ENCODE measurements at regions not wholly inside any gene's neighbourhood (a gene's known extent, or its start where the extent isn't known, plus 50 kb on each side); places are given as distances from the start of the nearest gene placed in this dataset.

- DNase-seq = no peak
These were observed 104.2 kb upstream of the HSD17B12 start for GRCh38 chr11:43576320-43576802.

- no peak for DNase-seq
These were observed 103.6 kb upstream of the HSD17B12 start for GRCh38 chr11:43576803-43577521.

DNA sequence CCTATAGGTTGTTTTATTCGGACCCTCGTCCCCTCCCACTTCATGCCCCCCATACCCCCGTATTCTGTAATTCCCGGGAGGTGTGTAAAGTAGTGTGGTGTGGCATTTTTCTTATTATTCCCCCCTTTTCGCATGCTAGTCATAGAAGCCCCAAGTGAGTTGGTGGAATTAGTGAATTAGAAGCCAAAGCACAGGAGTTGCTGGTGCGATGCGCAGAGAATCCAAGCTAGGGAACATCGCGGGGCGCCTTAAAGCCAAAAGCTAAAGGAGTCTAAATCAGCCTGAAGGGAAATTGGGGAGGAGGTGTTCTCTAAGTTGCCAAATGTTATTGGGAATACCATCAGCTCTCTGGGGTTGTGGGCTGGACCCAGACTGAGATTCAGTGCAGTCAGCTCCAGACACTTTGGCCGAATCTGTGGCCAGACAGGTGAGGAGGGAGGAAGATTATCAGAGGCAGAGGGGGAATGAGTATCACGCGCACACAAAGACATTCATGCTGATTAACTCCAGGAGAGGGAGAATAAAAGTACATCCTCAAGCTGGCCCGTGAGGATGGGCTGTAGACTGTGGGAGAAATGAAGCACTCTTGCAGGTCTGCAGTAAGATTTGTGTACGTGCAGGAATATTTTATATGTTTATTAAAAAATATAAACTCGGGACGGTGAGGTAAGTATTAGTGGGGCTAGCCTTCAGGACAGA is 102.8 kb upstream of the HSD17B12 start:
- no peak for DNase-seq

GRCh38 chr11:43578346-43579170 is 102.0 kb upstream of the HSD17B12 start:
- no peak for DNase-seq

DNA sequence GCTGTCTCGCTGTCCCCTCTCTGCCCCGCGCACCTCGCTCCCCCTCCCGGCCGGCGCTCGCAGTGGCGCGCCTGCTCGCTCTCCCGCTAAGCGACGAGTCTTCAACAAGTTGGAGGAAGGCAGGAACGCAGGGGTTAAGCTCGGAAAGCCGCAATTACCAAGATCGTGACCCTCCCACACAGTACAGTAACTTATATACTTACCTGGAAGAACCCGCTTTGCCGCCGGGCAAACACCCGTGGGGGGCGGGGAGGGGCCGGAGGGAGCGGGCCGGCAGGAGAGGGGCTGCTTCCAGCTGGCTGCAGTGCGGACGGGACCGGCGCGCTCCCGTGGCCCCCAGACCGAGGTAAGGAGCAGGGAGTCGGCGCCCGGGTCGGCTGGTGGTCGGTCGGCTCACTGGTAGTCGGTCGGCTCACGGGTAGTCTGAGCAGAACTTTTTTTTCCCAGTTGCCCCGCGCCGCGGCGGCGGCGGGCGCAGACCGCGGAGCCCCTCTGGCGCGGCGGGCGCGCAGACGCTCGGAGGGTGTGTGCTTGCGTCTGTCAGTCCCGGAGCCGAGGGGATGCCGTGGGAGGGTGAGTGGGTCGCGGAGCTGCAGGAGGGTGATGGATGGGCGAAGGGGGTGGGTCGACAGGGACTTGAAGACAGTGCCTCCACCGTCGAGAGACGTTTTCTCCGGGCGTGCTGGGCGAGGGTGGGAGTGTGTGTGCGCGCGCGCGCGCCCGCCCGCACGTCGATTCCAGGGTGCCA is 101.2 kb upstream of the HSD17B12 start:
- peak; percentile 60 for DNase-seq

DNA sequence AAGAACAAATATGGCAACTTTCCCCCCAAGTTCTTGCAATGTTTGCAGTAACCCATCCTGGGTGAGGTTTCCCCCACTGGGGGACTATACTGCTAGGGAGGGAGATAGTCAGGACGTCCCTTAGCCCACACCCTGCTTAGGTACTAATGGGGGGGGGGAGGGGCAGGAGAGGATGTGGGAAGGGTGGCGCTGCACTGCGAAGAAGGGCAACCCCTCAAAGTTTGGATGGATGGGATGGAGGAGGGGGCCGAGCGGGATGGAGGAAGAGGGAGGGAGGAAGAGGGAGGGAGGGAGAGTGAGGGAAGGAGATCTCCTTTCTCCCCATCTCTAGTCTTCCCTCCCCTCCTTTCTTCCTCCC is 100.6 kb upstream of the HSD17B12 start:
- DNase-seq = no peak

DNA sequence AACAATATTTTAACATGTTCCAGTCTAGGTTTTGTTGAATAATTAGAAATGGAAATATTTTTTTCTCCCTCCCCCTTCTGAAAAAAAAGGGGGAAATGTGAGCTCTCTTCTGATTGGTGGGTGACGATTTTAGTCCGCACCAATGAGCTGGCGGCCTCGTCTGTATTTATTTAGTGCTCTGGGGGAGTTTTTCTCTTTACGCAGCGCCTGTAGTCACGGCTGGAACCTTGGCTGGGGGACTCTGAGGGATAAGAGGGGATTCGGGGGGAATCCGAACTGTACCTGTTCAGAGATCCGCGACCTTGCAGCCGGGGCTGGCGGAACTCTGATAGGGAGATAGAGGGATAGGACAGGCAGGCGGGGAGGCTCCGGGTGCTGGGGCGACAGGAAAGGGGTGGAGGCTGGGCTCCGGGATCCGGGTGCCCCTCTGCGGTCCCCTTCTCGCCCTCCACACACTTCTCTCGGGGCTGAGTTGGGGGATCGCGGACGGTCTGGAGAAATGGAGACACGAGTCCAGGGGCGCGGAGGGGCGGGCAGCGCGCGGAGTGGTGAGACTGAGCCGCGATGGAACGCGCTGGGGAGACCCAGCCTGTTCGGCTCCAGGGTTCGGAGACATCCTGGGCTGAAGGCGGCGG is 99.7 kb upstream of the HSD17B12 start:
- no peak for DNase-seq

- DNase-seq = no peak
These were observed 99.0 kb upstream of the HSD17B12 start for GRCh38 chr11:43581370-43582023.

GRCh38 chr11:43582024-43582862 is 98.3 kb upstream of the HSD17B12 start:
- no peak for DNase-seq

DNA sequence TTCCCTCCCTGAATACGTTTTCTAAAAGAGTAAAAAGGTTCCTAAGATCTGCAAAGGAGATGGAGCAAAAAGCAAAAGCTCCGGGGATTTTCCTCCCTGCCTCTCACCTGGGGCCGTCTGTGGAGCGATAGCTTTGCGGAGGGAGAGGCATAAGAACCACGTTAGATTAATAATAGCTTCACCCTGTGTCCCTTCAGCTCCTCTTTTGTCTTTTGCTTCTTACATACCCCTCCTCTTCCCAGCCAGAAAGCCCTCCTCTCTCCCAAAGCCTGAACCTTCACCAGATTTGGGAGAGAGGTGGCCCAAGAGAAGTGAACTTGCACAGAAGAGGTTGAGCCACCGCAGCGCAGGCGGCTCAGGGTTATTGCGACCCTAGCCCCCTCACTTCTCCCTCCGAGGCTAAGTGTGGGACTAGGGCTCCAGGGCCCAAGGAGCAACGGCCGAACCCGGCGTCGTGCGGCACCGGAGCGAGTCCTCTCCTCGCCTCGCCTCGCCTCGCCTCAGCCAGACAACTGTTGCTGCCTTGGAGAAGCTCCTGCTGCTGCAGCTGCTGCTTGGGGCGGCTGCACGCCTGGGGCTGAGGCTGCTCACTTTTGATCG is 97.6 kb upstream of the HSD17B12 start:
- DNase-seq = no peak

- DNase-seq = no peak
These were observed 97.0 kb upstream of the HSD17B12 start for GRCh38 chr11:43583548-43583947.

DNA sequence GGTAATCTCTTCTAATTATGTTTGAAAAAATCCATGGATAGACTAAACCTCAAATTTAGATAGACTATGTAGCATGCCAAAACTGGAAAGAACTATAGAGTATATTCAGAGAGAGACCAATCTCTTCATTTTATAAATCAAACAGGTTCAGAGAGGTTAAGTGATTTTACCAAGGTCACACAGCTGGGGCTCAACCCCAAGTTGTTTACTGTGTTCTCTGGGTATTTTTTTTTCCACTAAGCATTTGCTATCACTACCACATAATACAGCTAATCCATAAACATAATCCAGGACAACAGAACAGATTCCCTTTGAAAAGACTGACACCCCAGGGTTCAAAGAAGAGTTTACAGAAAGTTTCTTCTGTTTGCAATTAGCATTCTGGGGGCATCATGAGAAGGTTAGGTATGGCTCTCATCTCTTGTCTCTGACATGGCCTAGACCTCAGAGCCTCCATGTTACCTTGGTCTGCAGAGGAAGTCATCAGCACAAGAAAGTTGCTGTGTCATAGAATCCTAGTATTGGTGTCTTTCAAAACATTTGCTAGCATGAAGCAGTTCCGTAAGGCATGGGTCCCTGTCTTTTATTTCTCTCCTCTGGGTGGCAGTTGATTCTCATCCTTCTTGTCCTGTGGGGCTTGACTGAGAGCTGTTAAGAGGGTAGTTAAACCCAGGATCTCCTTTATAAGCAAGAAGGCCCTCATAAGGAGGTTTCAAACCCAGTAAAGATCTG is 94.5 kb upstream of the HSD17B12 start:
- no peak for DNase-seq

GRCh38 chr11:43589601-43590250 is 90.8 kb upstream of the HSD17B12 start:
- DNase-seq = no peak

DNA sequence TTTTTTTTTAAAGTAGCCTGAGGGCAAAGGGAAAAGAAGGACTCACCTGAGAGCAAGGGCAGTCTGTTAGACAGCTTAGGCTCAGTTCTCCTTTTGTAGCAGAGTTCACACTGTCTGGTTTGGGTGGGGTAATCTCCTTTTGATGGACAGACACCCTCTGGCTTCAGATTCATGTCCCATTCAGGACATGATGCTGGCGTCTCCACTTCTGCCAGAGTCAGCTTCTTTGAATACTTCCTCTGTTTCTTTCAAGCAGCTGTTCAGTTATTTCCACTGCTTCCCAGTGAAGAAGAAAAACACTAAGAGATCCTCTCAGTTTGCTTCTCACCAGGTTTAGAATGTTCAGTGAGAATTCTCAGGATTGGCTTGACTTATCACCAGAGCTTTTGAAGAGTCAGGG is 79.0 kb upstream of the HSD17B12 start:
- DNase-seq = no peak

DNA sequence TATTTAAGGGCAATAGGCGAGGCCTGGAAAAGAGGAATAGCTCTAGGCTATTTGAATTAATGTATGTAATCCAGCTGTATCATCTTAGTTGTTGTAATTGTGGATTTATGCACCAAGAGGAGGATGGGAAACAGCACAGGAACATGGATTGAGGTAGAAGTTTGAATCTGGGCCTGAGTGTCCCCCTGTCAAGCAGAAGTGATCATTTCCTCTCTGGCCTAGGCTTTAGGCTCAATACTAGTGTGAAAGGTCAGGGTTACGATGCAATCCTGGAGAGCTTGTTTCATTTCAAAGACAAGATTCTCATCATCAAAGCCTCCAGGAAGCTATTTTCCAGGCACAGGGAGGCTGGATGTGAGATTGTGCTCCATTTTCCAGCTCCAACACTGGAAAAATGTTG is 77.9 kb upstream of the HSD17B12 start:
- DNase-seq = no peak

- DNase-seq = no peak
These were observed 66.3 kb upstream of the HSD17B12 start for GRCh38 chr11:43614214-43614613.

DNA sequence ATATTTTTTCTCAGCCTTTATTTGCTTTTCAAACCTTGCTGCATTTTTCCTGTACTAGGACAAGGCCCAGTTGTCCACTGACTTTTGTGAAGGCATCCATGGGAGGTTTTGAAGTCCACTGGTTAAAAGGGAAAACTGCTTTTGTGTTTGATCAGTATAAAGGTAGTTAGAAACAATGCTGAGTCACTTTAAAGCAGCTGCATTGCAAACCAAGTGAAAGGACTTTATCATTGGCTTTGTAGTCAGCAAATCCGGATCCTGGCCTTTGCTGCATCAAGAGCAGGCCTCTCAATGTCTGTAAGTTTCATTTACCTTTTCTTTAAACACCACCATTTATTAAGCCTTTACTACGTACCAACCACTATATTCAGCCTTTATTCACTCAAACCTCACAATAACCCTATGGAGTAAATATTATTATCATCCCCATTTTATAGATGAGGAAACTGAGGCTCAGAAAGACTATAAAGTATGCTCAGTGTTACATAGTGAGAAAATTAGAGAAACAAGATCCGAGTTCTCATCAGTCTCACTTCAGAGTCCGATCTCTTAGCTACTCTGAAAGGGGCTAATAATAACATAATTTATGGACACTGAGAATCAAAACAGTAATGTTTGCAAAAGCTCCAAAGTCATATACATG is 60.6 kb upstream of the HSD17B12 start:
- DNase-seq = no peak

DNA sequence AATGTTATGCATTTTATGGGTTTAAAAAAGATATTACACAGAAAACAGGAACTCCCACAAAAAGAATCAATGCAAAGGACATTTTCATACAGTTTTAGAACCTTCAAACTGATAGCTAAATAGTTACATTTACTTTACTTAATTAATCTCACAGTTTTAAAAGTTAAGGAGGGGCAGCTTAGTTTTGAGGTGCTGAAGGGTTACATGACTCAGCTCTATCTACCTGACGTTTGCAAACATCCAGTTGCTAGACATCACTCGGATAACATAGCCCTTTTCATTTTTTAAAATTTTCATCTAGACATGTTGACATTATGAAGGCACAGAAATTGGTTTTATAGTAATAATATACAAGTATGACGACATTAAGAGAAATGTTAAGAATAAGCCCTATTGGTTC is 53.7 kb upstream of the HSD17B12 start:
- no peak for DNase-seq
